Mesothelial cell of epicardium (in vitro differentiated cells): ENCODE measurements at regions not wholly inside any gene's neighbourhood (a gene's known extent, or its start where the extent isn't known, plus 50 kb on each side); places are given as distances from the start of the nearest gene placed in this dataset.

Experiments
- DNase-seq, 2 experiments: peaks; one replicate each; pipeline ENCODE4 v3.0.0; 2021; ENCODE audit warnings: low spot score in 2 of 2; ENCODE audit not compliant: unreplicated experiment in 2 of 2
- H3K27ac Mint-ChIP-seq: 2 replicates; pipeline ENCODE4 v1.8.0; 2021; ENCODE audit warnings: mixed read lengths
- H3K27me3 Mint-ChIP-seq: 2 replicates; pipeline ENCODE4 v1.8.0; 2021; ENCODE audit warnings: low read depth, mixed read lengths
- H3K36me3 Mint-ChIP-seq: 2 replicates; pipeline ENCODE4 v1.8.0; 2021; ENCODE audit warnings: mixed read lengths
- H3K4me1 Mint-ChIP-seq: 2 replicates; pipeline ENCODE4 v1.8.0; 2021; ENCODE audit warnings: mixed read lengths
- H3K4me3 Mint-ChIP-seq: 2 replicates; pipeline ENCODE4 v1.8.0; 2021; ENCODE audit warnings: mild to moderate bottlenecking, moderate library complexity, mixed read lengths
- H3K9me3 Mint-ChIP-seq: 2 replicates; pipeline ENCODE4 v1.8.0; 2021; ENCODE audit warnings: mixed read lengths
- CTCF ChIP-seq: fragments of 200-600 bp; sonication (generic); IDR thresholded peaks from one replicate; pipeline ENCODE4 v1.5.0; 2021; ENCODE audit warnings: antibody characterized with exemption; ENCODE audit not compliant: unreplicated experiment

GRCh38 chr20:61127311-61128039 lies 124.6 kb upstream of the CDH4 start:
- H3K36me3 Mint-ChIP-seq = no peaks in the 10 kb centered on the region
- H3K4me1 Mint-ChIP-seq = no peaks in the 10 kb centered on the region
- H3K9me3 Mint-ChIP-seq = no peaks in the 10 kb centered on the region
- DNase-seq = no peak
- H3K4me3 Mint-ChIP-seq = no peak overlapping the region
- peaks cover 47% of the 10 kb centered on the region for H3K27me3 Mint-ChIP-seq
- H3K27ac Mint-ChIP-seq = no peak overlapping the region
- TF ChIP-seq CTCF = no peak

GRCh38 chr20:61128701-61129269 lies 123.3 kb upstream of the CDH4 start:
- no peaks in the 10 kb centered on the region for H3K4me1 Mint-ChIP-seq
- no peak overlapping the region for H3K27ac Mint-ChIP-seq
- H3K4me3 Mint-ChIP-seq = no peak overlapping the region
- no peaks in the 10 kb centered on the region for H3K36me3 Mint-ChIP-seq
- H3K27me3 Mint-ChIP-seq = peaks cover 52% of the 10 kb centered on the region
- H3K9me3 Mint-ChIP-seq = no peaks in the 10 kb centered on the region
- no peak for TF ChIP-seq CTCF
- no peak for DNase-seq

GRCh38 chr20:61129311-61129710 lies 122.8 kb upstream of the CDH4 start:
- no peaks in the 10 kb centered on the region for H3K4me1 Mint-ChIP-seq
- DNase-seq = no peak
- H3K36me3 Mint-ChIP-seq = no peaks in the 10 kb centered on the region
- TF ChIP-seq CTCF = no peak
- no peak overlapping the region for H3K27ac Mint-ChIP-seq
- H3K4me3 Mint-ChIP-seq = no peak overlapping the region
- H3K9me3 Mint-ChIP-seq = no peaks in the 10 kb centered on the region
- peaks cover 53% of the 10 kb centered on the region for H3K27me3 Mint-ChIP-seq

GRCh38 chr20:61130156-61130555 lies 121.9 kb upstream of the CDH4 start:
- no peak for TF ChIP-seq CTCF
- DNase-seq = no peak
- no peaks in the 10 kb centered on the region for H3K9me3 Mint-ChIP-seq
- no peak overlapping the region for H3K27ac Mint-ChIP-seq
- H3K4me3 Mint-ChIP-seq = no peak overlapping the region
- H3K27me3 Mint-ChIP-seq = peaks cover 61% of the 10 kb centered on the region
- H3K4me1 Mint-ChIP-seq = no peaks in the 10 kb centered on the region
- no peaks in the 10 kb centered on the region for H3K36me3 Mint-ChIP-seq

GRCh38 chr20:61131944-61132343 lies 120.1 kb upstream of the CDH4 start:
- no peak for DNase-seq

More at GRCh38 chr20:61131944-61132343, 120.1 kb upstream of the CDH4 start:
- H3K27ac Mint-ChIP-seq = no peak overlapping the region
- H3K4me3 Mint-ChIP-seq = no peak overlapping the region
- H3K9me3 Mint-ChIP-seq = no peaks in the 10 kb centered on the region
- H3K4me1 Mint-ChIP-seq = no peaks in the 10 kb centered on the region
- peaks cover 78% of the 10 kb centered on the region for H3K27me3 Mint-ChIP-seq
- no peaks in the 10 kb centered on the region for H3K36me3 Mint-ChIP-seq
- TF ChIP-seq CTCF = no peak
